ENCODE measurements at regions not wholly inside any gene's neighbourhood (a gene's known extent, or its start where the extent isn't known, plus 50 kb on each side); places are given as distances from the start of the nearest gene placed in this dataset.
"Not testable (repeated sequence)": the region's sequence is repeated elsewhere in the genome, so short reads cannot be mapped to it uniquely, and the experiment has no call there.

DNA sequence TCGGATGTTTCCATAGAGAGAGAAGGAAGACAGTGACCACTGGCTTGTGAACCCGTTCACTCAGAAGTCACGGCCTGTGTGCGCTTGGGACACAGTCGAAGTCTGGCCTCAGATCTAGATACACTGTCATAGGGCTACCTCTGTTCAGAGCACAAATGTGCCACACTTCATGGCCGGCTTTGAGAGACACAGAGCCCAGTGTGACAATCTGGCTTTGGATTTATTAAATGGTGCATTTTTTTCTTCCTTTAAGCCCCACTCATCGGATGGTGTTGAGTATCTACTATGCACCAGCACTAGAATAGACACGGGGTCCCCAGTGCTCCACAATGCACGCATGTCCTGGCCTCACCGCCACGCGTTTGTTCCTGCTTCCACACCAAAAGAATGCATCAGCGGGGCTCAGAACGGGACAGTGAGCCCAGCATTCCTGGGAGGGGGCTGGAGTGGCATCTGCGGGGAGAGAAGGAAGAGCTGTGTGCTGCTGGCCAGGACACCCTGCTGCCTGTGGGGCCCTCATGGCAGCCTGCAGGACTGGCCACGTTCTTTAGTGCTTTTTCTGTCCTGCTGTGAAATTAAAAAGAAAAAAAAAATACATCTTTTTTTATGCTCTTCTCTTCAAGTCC lies 738.9 kb upstream of the SALL3 start:
- H3K4me3 Mint-ChIP-seq: no peak overlapping the region
- DNase-seq: no peak
- H3K9me3 Mint-ChIP-seq: peaks cover 9% of the 10 kb centered on the region
- peaks cover 2% of the 10 kb centered on the region for H3K36me3 Mint-ChIP-seq (ENCODE audit: low read depth)
- H3K4me1 Mint-ChIP-seq: no peaks in the 10 kb centered on the region
- H3K27me3 Mint-ChIP-seq: peaks cover 2% of the 10 kb centered on the region
- no peak overlapping the region for H3K27ac Mint-ChIP-seq
- no peak for ATAC-seq

DNA sequence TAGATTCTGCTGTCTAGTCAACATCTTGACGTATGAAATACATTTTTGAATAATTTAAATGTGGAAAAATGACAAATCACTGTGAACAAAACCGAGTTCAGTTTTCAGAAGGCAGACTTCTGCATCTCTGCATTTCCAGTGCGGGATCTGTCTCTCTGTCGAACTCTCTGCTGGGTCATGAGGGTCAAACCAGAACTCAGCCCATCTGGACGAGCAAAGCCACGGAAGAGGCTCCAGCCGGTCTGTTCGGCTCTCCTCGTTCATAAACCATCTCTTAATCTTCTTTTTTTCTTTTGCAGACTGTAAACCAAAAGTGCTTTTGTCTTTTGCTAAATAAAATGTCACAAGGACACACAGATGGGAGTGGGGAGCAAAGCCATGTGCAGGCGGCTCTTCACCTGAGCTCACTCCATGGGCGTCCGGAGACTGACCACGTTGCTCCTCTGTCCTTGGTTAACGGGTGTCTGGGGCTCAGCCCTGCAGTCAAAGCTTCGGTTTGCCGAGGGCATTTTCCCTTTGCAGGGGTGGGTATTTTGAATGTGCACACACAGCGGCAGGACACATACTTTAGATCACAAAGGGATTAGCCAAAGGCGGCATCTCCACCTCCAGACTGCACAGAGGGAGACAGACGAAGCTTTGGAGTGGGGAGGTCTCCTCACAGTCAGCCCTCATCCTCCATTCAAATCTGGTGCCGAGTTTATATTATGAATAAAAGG lies 737.9 kb upstream of the SALL3 start:
- H3K9me3 Mint-ChIP-seq: peaks cover 9% of the 10 kb centered on the region
- H3K4me3 Mint-ChIP-seq: no peak overlapping the region
- no peak overlapping the region for H3K27ac Mint-ChIP-seq
- no peaks in the 10 kb centered on the region for H3K4me1 Mint-ChIP-seq
- DNase-seq (no peak), ATAC-seq (no peak)
- H3K27me3 Mint-ChIP-seq: peaks cover 2% of the 10 kb centered on the region
- peaks cover 2% of the 10 kb centered on the region for H3K36me3 Mint-ChIP-seq (ENCODE audit: low read depth)

DNA sequence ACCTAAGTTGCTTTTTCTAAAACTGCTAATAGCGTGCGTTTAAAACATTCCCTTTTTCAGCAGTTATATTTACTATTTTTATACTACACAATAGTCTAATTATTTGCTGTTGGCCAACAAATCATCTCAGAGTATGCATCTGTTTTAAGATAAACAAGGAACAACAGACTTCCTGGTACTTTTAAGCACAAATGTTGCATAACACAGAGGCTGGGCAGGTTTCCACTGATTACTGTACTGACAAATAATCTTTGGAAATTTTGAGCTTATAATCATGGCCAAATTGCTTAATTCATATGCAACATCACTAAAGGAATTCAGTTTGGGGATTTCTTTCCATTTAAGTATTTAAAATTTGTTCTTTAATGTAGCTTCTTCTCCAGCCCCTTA lies 737.4 kb upstream of the SALL3 start:
- Mint-ChIP-seq H3K4me1 (no peaks in the 10 kb centered on the region), H3K36me3 (ENCODE audit: low read depth) (peaks cover 2% of the 10 kb centered on the region), H3K9me3 (peaks cover 9% of the 10 kb centered on the region), H3K4me3 (no peak overlapping the region), H3K27ac (no peak overlapping the region), H3K27me3 (peaks cover 2% of the 10 kb centered on the region)
- DNase-seq (no peak), ATAC-seq (no peak)

DNA sequence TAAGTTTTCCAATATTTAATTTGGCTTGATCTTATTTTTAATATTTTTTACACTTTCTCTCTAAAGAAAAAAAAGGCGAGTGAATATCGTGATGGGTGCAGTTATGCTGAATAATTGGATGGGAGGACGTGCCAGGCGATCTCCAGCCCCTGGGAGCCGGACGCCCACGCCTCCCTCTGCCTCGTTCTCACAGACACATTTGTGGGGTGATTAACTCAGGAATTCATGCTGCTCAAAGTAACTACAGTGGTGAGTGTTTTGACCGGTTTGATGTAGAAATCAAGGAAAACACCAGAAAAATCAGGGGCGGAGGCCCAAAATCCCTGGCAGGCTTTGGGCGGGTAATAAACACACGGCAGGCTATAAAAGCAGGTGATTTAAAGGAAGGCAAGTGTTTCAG lies 736.8 kb upstream of the SALL3 start:
- Mint-ChIP-seq H3K27ac (no peak overlapping the region), H3K27me3 (peaks cover 2% of the 10 kb centered on the region), H3K4me3 (no peak overlapping the region), H3K36me3 (ENCODE audit: low read depth) (peaks cover 2% of the 10 kb centered on the region), H3K4me1 (no peaks in the 10 kb centered on the region), H3K9me3 (peaks cover 9% of the 10 kb centered on the region)
- DNase-seq (no peak), ATAC-seq (no peak)

DNA sequence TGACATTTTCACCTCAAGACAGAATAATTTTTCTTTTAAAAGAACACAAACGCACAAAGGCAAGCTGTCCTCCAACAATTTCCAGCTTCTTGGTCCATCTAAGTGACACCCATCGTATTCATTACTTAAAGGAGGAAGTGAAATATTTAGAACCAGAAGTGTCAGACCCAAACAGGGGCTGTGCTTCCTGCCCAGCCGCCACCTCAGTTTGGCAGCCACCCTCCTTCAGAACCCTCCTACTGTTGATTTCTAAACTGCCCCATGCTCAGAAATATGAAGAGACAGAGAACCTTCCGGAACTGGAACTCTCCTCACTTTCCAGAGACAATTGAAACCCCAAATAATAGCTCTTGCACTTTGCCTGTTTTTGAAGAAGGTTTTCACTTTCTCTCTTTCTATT lies 734.8 kb upstream of the SALL3 start:
- no peak for DNase-seq
- no peaks in the 10 kb centered on the region for H3K27me3 Mint-ChIP-seq
- peaks cover 8% of the 10 kb centered on the region for H3K9me3 Mint-ChIP-seq
- no peaks in the 10 kb centered on the region for H3K4me1 Mint-ChIP-seq
- no peak for ATAC-seq
- H3K27ac Mint-ChIP-seq: no peak overlapping the region
- H3K4me3 Mint-ChIP-seq: no peak overlapping the region
- H3K36me3 Mint-ChIP-seq (ENCODE audit: low read depth): no peaks in the 10 kb centered on the region

DNA sequence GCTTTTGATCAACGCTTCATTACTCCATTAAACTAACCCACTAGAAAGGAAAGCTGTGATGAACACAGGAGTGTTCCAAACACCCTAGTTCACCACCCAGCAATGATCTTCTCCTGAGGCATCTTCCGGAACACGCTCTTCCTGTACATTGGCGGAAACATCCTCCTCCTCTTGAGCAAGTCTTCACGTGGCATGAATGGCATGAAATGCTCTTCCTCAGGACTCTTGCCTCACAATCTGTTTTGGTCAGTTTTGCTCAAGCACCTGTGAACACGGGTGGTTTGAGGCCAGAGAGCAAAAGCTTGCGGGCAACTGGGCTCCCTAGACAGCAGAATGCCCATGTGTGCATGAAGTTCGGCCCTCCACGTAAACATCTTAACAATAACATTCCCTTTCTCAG lies 734.2 kb upstream of the SALL3 start:
- ATAC-seq: no peak
- Mint-ChIP-seq H3K36me3 (ENCODE audit: low read depth) (no peaks in the 10 kb centered on the region), H3K27me3 (no peaks in the 10 kb centered on the region), H3K4me1 (no peaks in the 10 kb centered on the region), H3K27ac (no peak overlapping the region), H3K4me3 (no peak overlapping the region), H3K9me3 (peaks cover 8% of the 10 kb centered on the region)
- no peak for DNase-seq

DNA sequence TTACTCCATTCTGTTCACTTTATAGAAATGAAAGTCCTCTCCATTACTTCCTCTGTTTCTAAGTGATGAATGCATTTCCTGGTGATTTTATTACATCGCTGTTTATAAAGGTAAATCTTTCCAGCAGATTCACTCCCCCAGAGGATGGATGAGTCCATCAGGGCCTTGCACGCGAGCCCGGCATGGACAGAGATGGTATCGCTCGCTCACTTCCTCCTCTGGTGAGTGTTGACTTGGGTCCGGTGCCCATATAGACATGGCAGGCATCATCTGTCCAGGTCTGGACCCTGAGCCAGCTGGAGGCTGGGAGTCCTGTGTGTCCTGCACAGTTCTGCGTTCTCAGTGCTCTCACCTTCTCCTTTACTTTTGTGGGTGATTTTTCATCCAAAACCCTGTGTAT lies 733.6 kb upstream of the SALL3 start:
- Mint-ChIP-seq H3K27me3 (no peaks in the 10 kb centered on the region), H3K9me3 (peaks cover 8% of the 10 kb centered on the region), H3K4me3 (no peak overlapping the region), H3K36me3 (ENCODE audit: low read depth) (no peaks in the 10 kb centered on the region), H3K4me1 (no peaks in the 10 kb centered on the region), H3K27ac (no peak overlapping the region)
- no peak for ATAC-seq
- DNase-seq: no peak

DNA sequence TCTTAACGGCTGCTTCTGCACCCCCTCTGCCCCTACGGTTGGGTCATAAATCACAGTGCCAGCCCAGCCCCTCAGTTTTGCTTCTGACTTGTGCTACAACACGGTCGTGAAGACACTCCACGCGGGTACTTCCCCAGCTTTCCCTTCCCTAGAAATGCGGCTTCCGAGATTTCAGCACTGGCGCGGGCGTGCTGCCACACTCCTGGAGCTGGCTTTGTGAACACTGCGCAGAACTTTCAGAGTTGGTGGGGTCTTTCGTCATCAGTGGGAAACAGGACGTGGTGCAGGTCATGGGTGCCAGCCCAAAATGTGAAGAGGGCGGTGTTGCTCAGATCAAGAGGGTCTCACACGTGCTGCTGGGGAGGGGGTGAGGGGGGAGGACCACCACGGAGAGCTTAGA lies 733.0 kb upstream of the SALL3 start:
- H3K4me1 Mint-ChIP-seq: no peaks in the 10 kb centered on the region

DNA sequence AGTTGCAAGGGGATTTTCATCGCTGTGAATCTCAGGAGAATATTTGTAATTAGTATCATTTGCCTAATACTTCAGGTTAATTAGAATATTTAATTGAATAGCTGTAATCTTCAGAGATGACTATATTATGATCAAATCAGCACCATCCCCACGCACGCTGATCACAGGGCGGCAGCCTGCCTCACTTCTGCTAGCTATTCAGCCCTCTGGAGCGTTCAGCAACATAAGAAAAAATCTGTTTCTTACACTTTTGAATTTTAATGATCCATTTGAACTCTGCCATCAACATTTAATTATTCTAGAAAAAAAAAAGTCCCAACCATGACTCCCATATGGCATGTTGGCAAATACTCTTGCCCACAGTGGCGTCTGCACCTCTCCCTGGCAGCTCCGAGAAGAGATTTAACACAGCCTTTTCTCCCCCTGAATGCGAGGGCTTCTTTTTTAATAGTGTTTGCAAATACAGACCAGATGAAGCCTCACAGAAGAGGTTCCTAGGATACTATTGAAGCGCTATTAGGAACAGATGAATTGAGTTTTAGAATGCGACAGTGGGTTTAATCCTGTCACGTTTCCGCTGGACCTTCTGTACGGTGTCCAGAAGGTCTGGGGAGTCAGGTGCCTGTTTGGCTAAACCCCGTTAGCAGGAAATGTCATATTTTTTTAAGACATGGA lies 731.9 kb upstream of the SALL3 start:
- H3K27me3 Mint-ChIP-seq: no peaks in the 10 kb centered on the region
- H3K36me3 Mint-ChIP-seq (ENCODE audit: low read depth): no peaks in the 10 kb centered on the region
- no peak overlapping the region for H3K4me3 Mint-ChIP-seq
- peaks cover 8% of the 10 kb centered on the region for H3K9me3 Mint-ChIP-seq
- no peak overlapping the region for H3K27ac Mint-ChIP-seq
- ATAC-seq (no peak), DNase-seq (no peak)
- H3K4me1 Mint-ChIP-seq: no peaks in the 10 kb centered on the region

More for the DNA sequence above, 733.0 kb upstream of the SALL3 start:
- Mint-ChIP-seq H3K36me3 (ENCODE audit: low read depth) (no peaks in the 10 kb centered on the region), H3K27ac (no peak overlapping the region), H3K9me3 (peaks cover 8% of the 10 kb centered on the region), H3K27me3 (no peaks in the 10 kb centered on the region), H3K4me3 (no peak overlapping the region)
- ATAC-seq: no peak
- no peak for DNase-seq

DNA sequence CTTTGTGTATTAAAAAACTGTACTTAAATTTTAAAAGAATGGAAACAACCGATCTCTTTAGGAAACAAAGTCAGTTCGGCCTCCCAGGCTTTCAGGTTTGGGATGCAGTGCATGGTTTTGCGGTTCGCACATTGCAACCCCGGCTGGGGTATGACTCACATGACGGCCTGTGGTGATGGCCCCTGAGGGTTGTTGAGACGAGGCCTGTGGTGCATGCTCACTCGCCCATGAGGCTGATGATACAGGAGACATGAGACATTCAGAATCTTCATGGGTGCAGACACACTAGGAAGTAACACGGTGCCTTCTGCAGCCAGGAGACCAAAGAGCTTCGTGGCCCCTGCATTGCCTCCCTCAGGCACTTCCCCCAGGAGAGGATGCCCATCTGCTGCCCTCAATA lies 724.6 kb upstream of the SALL3 start:
- no peaks in the 10 kb centered on the region for H3K36me3 Mint-ChIP-seq (ENCODE audit: low read depth)
- no peak for DNase-seq
- H3K9me3 Mint-ChIP-seq: no peaks in the 10 kb centered on the region
- no peak for ATAC-seq
- no peak overlapping the region for H3K4me3 Mint-ChIP-seq
- H3K4me1 Mint-ChIP-seq: no peaks in the 10 kb centered on the region
- no peak overlapping the region for H3K27ac Mint-ChIP-seq
- H3K27me3 Mint-ChIP-seq: no peaks in the 10 kb centered on the region

DNA sequence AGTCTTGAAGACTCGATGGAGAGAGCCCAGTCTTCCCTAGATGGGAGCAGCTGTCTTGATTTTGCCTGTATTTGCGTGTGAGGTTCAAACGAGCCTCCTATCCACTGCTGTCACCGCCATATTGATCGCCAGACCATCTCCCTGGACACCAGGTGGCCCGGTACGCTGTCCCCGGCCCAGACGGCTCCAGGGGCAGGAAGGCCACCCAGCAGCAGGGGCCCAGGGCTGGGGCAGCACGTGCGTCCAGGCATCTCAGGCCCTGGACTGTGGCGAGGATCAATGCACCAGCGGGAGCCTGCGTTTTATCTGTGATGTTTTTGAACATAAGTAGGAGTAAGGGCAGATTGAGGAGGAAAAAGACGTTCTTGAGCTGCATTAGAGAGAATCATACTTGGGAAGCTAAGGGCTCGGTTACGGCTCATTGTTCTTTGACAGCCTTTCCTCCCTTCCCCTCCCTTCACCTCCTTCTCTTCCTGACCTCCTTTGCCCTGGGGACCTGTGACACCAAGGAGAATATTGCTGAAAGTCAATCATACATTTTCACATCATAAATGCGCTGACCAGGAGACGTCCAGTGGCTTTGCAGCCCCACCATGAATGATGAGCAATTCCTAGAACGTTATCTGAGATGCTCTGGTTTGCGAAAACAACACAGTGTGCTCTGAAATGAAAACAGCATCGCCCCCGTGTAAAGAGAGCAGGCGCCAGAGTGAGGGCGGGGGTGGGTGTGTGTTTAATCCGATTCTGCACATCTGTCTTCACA lies 711.2 kb upstream of the SALL3 start:
- Mint-ChIP-seq H3K4me1 (no peaks in the 10 kb centered on the region), H3K27me3 (no peaks in the 10 kb centered on the region), H3K36me3 (ENCODE audit: low read depth) (no peaks in the 10 kb centered on the region), H3K27ac (no peak overlapping the region), H3K4me3 (no peak overlapping the region), H3K9me3 (no peaks in the 10 kb centered on the region)
- ATAC-seq (no peak), DNase-seq (no peak)

DNA sequence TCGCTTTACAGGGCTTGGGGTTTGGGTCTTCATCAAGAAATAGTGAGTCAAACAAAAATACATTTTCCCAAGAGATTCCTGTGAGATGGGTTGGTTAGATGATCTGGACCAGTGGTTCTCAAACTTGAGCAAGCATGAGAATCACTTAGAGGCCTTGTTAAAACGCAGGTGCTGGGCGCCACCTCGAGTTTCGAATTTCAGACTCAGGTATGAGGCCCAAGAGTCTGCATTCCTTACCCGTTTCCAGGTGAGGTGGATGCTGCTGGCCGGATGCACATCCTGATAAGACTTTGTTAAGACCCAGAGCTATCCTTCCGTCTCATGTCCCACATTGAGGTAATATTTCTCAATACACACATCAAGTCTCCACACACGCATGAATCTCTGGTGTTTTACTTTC lies 707.8 kb upstream of the SALL3 start:
- no peak for DNase-seq
- H3K9me3 Mint-ChIP-seq: peaks cover 11% of the 10 kb centered on the region
- no peak overlapping the region for H3K27ac Mint-ChIP-seq
- no peak for ATAC-seq
- no peaks in the 10 kb centered on the region for H3K36me3 Mint-ChIP-seq (ENCODE audit: low read depth)
- H3K4me1 Mint-ChIP-seq: no peaks in the 10 kb centered on the region
- no peaks in the 10 kb centered on the region for H3K27me3 Mint-ChIP-seq
- no peak overlapping the region for H3K4me3 Mint-ChIP-seq

DNA sequence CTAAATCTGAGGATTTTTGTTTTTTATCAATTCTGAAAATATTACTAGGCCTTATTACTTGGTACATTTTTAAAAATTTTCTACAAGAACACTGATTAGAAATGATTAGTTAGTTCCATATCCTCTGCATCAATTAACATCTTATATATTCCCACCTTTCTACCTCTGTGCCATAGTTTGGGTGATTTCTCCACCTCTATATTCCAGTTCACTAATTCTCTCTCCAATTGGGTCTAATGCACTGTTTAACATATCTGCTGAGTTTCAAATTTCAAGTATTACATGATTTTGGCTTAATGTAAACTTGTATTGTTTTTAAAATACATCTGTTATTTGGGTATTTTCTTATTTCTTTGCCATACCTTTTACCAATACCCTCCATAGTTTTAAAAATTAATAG lies 705.7 kb upstream of the SALL3 start:
- no peaks in the 10 kb centered on the region for H3K27me3 Mint-ChIP-seq
- no peaks in the 10 kb centered on the region for H3K4me1 Mint-ChIP-seq
- ATAC-seq: no peak
- DNase-seq: no peak
- H3K9me3 Mint-ChIP-seq: peaks cover 11% of the 10 kb centered on the region
- H3K4me3 Mint-ChIP-seq: no peak overlapping the region
- H3K27ac Mint-ChIP-seq: no peak overlapping the region
- H3K36me3 Mint-ChIP-seq (ENCODE audit: low read depth): no peaks in the 10 kb centered on the region

DNA sequence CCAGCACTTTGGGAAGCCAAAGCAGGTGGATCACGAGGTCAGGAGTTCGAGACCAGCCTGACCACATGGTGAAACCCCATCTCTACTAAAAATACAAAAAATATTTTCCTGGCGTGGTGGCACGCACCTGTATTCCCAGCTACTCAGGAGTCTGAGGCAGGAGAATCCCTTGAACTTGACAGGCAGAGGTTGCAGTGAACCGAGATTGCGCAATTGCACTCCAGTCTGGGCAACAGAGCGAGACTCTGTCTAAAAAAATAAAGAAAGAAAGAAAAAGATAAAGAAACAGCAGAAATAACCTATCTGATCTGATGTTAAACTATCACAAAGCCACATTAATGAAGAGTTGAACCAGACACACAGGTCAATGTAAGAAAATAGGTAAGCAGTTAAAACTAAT lies 696.2 kb upstream of the SALL3 start:
- not testable (repeated sequence) for H3K4me3 Mint-ChIP-seq; DNase-seq; ATAC-seq; H3K27me3 Mint-ChIP-seq; H3K9me3 Mint-ChIP-seq; H3K4me1 Mint-ChIP-seq; H3K27ac Mint-ChIP-seq; H3K36me3 Mint-ChIP-seq (ENCODE audit: low read depth)
